ENCODE measurements at regions not wholly inside any gene's neighbourhood (a gene's known extent, or its start where the extent isn't known, plus 50 kb on each side); places are given as distances from the start of the nearest gene placed in this dataset.
"Not testable (repeated sequence)": the region's sequence is repeated elsewhere in the genome, so short reads cannot be mapped to it uniquely, and the experiment has no call there.

- DNase-seq (ENCODE audit: low spot score in 2 of 2) (no peak), FAIRE-seq (no peak)
These were observed 184.0 kb downstream of the UTRN start for GRCh38 chr6:144469144-144469575.

- DNase-seq (ENCODE audit: low spot score in 2 of 2); FAIRE-seq: not testable (repeated sequence)
These were observed 185.1 kb downstream of the UTRN start for GRCh38 chr6:144470201-144470600.

GRCh38 chr6:144471986-144472385, 186.9 kb downstream of the UTRN start:
- no peak for DNase-seq (ENCODE audit: low spot score in 2 of 2)
- no peak for FAIRE-seq

- no peak for FAIRE-seq
These were observed 189.2 kb downstream of the UTRN start for GRCh38 chr6:144474290-144474689.

GRCh38 chr6:144474904-144475303, 189.8 kb downstream of the UTRN start:
- no peak for DNase-seq (ENCODE audit: low spot score in 2 of 2)
- no peak for FAIRE-seq

More at GRCh38 chr6:144474290-144474689, 189.2 kb downstream of the UTRN start:
- DNase-seq (ENCODE audit: low spot score in 2 of 2): no peak

- no peak for DNase-seq (ENCODE audit: low spot score in 2 of 2)
- FAIRE-seq: no peak
These were observed 190.3 kb downstream of the UTRN start for GRCh38 chr6:144475411-144475810.

- no peak for FAIRE-seq
- DNase-seq (ENCODE audit: low spot score in 2 of 2): no peak
These were observed 191.2 kb downstream of the UTRN start for GRCh38 chr6:144476286-144476685.

GRCh38 chr6:144477396-144477795, 192.3 kb downstream of the UTRN start:
- no peak for DNase-seq (ENCODE audit: low spot score in 2 of 2)
- no peak for FAIRE-seq

GRCh38 chr6:144477856-144478255, 192.7 kb downstream of the UTRN start:
- no peak for FAIRE-seq
- DNase-seq (ENCODE audit: low spot score in 2 of 2): no peak

GRCh38 chr6:144478483-144478882, 193.3 kb downstream of the UTRN start:
- FAIRE-seq: no peak

GRCh38 chr6:144479991-144480390, 194.9 kb downstream of the UTRN start:
- FAIRE-seq (no peak), DNase-seq (ENCODE audit: low spot score in 2 of 2) (no peak)

More at GRCh38 chr6:144478483-144478882, 193.3 kb downstream of the UTRN start:
- no peak for DNase-seq (ENCODE audit: low spot score in 2 of 2)

- FAIRE-seq (no peak), DNase-seq (ENCODE audit: low spot score in 2 of 2) (no peak)
These were observed 195.3 kb downstream of the UTRN start for GRCh38 chr6:144480473-144480872.

- DNase-seq (ENCODE audit: low spot score in 2 of 2) (no peak), FAIRE-seq (no peak)
These were observed 196.4 kb downstream of the UTRN start for GRCh38 chr6:144481527-144481926.

- DNase-seq (ENCODE audit: low spot score in 2 of 2) (peak; percentile 35 to 58), FAIRE-seq (peak; percentile 66)
These were observed 197.0 kb downstream of the UTRN start for GRCh38 chr6:144482142-144482541.

GRCh38 chr6:144485531-144485930, 200.4 kb downstream of the UTRN start:
- DNase-seq (ENCODE audit: low spot score in 2 of 2) (no peak), FAIRE-seq (no peak)

GRCh38 chr6:144488590-144488989, 203.5 kb downstream of the UTRN start:
- DNase-seq (ENCODE audit: low spot score in 2 of 2) (no peak), FAIRE-seq (no peak)

- FAIRE-seq (no peak), DNase-seq (ENCODE audit: low spot score in 2 of 2) (no peak)
These were observed 208.1 kb downstream of the UTRN start for GRCh38 chr6:144493035-144493910.

GRCh38 chr6:144495076-144495475, 209.9 kb downstream of the UTRN start:
- FAIRE-seq; DNase-seq (ENCODE audit: low spot score in 2 of 2): not testable (repeated sequence)

- DNase-seq (ENCODE audit: low spot score in 2 of 2): no peak
- no peak for FAIRE-seq
These were observed 212.5 kb downstream of the UTRN start for GRCh38 chr6:144497650-144498049.

- DNase-seq (ENCODE audit: low spot score in 2 of 2) (no peak), FAIRE-seq (no peak)
These were observed 215.8 kb downstream of the UTRN start for GRCh38 chr6:144500892-144501291.

GRCh38 chr6:144505214-144505613, 220.1 kb downstream of the UTRN start:
- DNase-seq (ENCODE audit: low spot score in 2 of 2); FAIRE-seq: not testable (repeated sequence)

- not testable (repeated sequence) for FAIRE-seq; DNase-seq (ENCODE audit: low spot score in 2 of 2)
These were observed 220.9 kb downstream of the UTRN start for GRCh38 chr6:144506051-144506450.
